ENCODE measurements at regions not wholly inside any gene's neighbourhood (a gene's known extent, or its start where the extent isn't known, plus 50 kb on each side); places are given as distances from the start of the nearest gene placed in this dataset.

GRCh38 chrY:8552168-8552805 lies 785.0 kb upstream of the TSPY4 start:
- no peak overlapping the region for H3K27ac ChIP-seq
- no peak for TF ChIP-seq ZFX (IDR thresholded peaks at IDR 0.05; ENCODE audit: borderline replicate concordance)
- no peak for TF ChIP-seq CTCF (IDR thresholded peaks at IDR 0.05)

DNA sequence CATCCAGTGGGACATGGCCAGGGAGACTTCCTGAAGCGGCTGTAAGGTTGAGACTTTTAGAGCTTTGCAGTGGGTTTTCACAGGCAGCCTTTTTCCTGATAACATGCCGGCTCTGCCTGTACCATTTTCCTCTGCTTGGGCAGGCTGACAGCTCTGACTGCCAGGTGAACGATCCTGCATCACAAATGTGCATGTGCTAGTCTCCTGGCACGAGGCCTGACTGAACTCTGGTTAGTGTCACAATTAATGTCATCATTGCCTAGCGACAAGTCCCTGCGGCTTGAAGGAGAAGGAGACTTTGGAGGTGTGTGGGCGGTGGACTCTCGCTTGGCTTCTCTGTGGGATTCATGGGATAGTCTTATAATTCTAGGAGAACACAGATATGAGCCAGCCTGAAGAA lies 783.6 kb upstream of the TSPY4 start:
- no peak for TF ChIP-seq ZFX (IDR thresholded peaks at IDR 0.05; ENCODE audit: borderline replicate concordance)
- TF ChIP-seq CTCF (IDR thresholded peaks at IDR 0.05): no peak
- no peak overlapping the region for H3K27ac ChIP-seq

DNA sequence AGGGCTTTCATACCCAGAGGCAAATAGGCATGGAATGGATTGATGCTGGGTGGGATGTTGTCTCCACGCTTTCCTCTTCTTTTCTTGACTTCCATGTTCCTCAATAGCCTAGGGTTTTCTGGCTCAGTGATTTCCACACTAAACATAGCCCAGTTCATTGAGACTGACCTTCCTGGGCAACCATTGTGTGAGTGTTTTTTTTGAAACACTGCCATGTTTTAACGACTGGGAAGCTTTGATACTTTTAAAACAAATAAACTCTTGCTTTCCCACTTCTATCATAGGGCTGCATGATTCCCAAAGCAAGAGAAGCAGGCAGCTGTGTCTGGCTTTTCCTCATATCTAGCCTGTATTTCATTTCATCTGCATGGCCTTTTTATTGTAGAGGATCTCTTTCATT lies 775.9 kb upstream of the TSPY4 start:
- no peak overlapping the region for H3K27ac ChIP-seq
- no peak for TF ChIP-seq ZFX (IDR thresholded peaks at IDR 0.05; ENCODE audit: borderline replicate concordance)
- no peak for TF ChIP-seq CTCF (IDR thresholded peaks at IDR 0.05)

- H3K27ac ChIP-seq: no peak overlapping the region
- no peak for TF ChIP-seq CTCF (IDR thresholded peaks at IDR 0.05)
These were observed 774.7 kb upstream of the TSPY4 start for GRCh38 chrY:8562456-8563090.

GRCh38 chrY:8564421-8564820 lies 772.8 kb upstream of the TSPY4 start:
- no peak for TF ChIP-seq CTCF (IDR thresholded peaks at IDR 0.05)
- no peak for TF ChIP-seq ZFX (IDR thresholded peaks at IDR 0.05; ENCODE audit: borderline replicate concordance)
- no peak overlapping the region for H3K27ac ChIP-seq

DNA sequence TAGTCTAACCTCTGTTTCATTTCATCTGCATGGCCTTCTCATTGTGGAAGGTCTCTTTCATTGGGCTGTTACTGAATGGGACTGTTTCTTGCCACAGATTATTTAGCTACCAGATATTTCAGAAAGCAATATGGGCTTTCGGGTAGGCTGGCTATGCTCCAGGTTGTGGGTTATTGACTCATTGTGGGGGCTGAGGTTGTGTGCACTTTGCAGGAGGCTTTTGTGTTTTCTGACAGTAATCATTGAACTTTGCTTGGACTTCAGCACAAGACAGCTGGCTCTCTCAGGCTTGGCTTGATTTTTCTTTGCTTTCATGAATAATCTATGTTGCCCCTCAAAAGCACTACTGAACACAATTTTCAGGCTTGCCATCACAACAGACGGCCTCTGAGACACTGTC lies 771.1 kb upstream of the TSPY4 start:
- TF ChIP-seq ZFX (IDR thresholded peaks at IDR 0.05; ENCODE audit: borderline replicate concordance) (no peak), CTCF (IDR thresholded peaks at IDR 0.05) (no peak)
- no peak overlapping the region for H3K27ac ChIP-seq

- no peak overlapping the region for H3K27ac ChIP-seq
- no peak for TF ChIP-seq ZFX (IDR thresholded peaks at IDR 0.05; ENCODE audit: borderline replicate concordance)
- TF ChIP-seq CTCF (IDR thresholded peaks at IDR 0.05): no peak
These were observed 766.9 kb upstream of the TSPY4 start for GRCh38 chrY:8570384-8570783.

Data from 22Rv1 (cell line).